Activated CD8-positive, alpha-beta memory T cell treated with anti-CD3 and anti-CD28 coated beads for 36 hours (primary cell): ENCODE measurements at regions not wholly inside any gene's neighbourhood (a gene's known extent, or its start where the extent isn't known, plus 50 kb on each side); places are given as distances from the start of the nearest gene placed in this dataset.
"Not testable (repeated sequence)": the region's sequence is repeated elsewhere in the genome, so short reads cannot be mapped to it uniquely, and the experiment has no call there.

Source experiments
- CTCF ChIA-PET: fragments of 350-600 bp; sonication (Branson Sonifier 250); formaldehyde crosslinking; loops from one replicate; lab custom pipeline; 2021; ENCODE audit warnings: antibody characterized with exemption; lab: Charles Lee
- POLR2A ChIA-PET: fragments of 350-600 bp; sonication (Branson Sonifier 250); formaldehyde crosslinking; loops from one replicate; lab custom pipeline; 2021; ENCODE audit warnings: antibody characterized with exemption; lab: Charles Lee

GRCh38 chr17:33895491-33895890, 359.6 kb upstream of the CCL2 start:
- POLR2A ChIA-PET, result no interaction called here

DNA sequence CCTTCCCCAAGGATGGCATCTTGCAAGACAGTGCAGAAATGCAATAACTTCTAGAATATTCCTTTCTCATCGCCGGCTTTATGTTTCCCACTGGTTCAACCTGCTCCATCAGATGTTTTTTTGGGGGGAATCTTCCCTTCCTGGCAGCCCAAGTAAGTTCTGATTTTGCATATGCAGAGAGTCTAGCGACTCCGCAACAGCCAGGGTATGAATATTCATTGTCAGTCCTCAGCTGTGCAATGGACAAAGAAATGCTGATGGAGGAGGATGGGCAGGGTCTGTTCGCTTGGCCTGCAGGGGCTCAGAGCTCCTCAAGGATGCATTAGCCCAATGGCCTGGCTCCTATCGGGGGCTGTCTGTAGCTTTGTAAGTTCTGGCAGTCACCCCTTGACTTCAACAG, 358.8 kb upstream of the CCL2 start:
- CTCF ChIA-PET, result no interaction called here
- POLR2A ChIA-PET, result no interaction called here

More at GRCh38 chr17:33895491-33895890, 359.6 kb upstream of the CCL2 start:
- CTCF ChIA-PET, result no interaction called here

DNA sequence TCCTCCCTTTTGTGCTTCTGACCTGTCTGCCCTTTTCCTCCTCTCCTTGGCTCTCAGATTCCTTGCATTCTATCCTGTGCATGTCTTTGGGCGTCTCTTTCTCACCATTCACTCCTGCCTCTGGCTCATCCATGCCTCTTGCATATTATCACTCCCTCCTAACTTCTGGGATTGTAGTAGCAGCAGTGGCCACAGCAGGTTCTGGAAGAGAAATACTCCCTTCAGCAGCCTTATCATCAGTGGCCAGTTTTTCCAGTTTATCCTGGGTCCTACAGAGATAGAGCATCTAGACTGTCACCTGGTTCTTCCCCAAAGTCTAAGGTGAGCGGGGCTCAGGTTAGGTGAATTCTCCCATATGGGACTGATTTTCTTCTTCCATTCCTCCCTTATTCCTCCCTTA, 354.0 kb upstream of the CCL2 start:
- POLR2A ChIA-PET, result no interaction called here
- CTCF ChIA-PET, result no interaction called here

- POLR2A ChIA-PET, result no interaction called here
- CTCF ChIA-PET, result no interaction called here
Observed at GRCh38 chr17:33902901-33903449, 352.1 kb upstream of the CCL2 start.

- POLR2A ChIA-PET, result no interaction called here
- CTCF ChIA-PET, result no interaction called here
Observed at GRCh38 chr17:33904476-33904875, 350.6 kb upstream of the CCL2 start.

DNA sequence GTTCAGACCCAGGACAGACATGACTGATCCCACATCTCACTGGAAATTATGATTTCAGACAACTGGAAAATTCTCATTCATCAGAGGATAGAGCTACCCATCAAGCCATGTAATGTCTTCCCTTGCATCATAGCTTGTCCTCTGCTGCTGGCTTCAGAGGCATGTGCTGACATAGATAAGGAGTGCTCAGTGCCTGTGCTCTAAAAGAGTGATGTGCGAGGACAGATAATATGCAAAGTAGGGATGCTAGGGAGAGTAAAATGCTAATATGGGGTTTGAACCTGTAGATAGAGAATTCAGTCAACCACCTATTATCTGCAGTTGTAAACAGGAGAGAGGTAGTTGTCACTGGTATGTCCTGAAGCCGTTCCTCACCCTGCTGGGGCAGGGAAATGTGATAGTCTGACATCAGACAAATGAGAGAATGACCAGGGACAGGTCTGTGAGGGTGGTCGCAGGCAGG, 349.7 kb upstream of the CCL2 start:
- POLR2A ChIA-PET, result no interaction called here

DNA sequence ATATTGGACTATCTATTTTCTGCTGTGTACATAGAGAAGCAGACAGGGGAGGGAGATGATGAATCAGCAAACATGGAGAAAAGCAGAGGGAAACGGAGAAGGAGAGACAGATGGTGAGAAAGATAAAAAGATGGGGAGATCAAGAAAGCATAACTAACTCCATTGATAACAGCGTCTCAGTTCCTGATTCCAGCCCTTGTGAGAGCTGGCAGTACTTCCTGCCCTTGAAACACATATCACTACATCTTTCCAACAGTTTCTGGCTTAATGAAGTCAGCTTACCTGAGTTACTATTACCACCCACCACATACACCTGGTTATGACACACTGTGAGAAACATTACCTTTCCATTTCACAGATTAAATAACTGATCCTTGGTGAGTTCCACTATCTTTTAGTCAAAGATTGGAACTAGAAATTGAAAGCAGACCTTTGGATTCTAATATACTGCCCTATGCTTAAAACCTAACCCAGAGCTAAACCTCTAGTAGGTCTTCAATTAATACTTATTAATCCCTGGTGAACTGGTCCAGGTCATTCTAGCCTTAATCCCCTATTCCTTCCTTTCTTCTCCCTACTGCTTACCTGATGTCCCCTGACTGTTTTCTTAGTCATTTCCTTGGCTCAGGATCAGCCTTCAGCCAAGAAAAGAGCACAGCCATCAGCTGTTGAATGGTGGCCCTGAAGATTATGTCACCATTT, 346.6 kb upstream of the CCL2 start:
- CTCF ChIA-PET, result no interaction called here
- POLR2A ChIA-PET, result no interaction called here

More for the DNA sequence above, 349.7 kb upstream of the CCL2 start:
- CTCF ChIA-PET, result no interaction called here

DNA sequence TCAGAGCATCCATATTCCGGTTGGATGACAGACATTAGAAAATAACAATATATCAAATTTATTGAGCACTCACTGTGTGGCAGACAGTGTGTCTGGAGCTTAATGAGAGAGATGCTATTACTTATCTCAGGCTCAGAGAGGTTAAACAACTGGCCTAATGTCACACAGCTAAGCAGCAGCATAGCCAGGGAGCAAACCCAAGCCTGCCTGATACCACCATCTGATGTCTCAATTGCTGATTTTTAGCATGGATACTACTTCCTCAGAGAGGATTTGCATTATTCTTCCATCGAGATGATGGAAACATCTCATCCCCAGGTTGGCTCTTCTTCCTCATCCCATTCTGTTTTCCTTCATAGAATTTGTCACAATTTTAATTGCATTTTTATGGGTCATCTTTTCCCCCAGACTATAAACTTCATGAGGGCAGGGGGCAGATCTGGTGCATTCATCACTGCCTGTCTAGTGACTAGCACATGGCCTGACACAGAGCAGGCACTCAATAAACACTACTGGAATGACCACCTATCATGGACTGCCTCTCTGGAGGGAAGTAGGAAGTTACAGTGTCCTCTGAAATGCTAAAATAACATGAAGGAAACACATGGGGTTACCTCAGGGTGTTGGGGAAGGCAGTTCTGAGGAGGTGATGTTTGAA, 344.8 kb upstream of the CCL2 start:
- ChIA-PET CTCF (no interaction called here), POLR2A (no interaction called here)

- ChIA-PET POLR2A (no interaction called here), CTCF (no interaction called here)
Observed at GRCh38 chr17:33914125-33914524, 341.0 kb upstream of the CCL2 start.

- CTCF ChIA-PET, result no interaction called here
- POLR2A ChIA-PET, result no interaction called here
Observed at GRCh38 chr17:33922971-33923370, 332.1 kb upstream of the CCL2 start.

DNA sequence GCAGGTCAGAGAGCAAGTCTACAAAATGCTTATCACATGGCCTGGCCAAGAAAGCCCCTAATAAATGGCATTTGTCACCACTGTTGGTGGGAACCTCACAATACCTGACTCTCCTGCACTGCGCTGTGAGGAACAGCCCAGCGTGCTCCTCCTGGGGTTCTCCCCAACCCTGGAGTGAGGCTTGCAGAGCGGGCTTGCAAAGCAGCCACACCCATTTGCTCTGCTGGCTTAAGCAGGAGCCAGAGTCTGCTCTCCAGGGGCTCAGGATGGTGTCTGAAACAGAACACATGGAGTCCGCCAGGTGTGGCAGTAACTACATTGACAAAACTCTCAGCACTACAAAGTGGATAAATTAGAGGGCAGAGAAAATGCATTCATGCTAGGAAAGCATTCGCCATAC, 331.0 kb upstream of the CCL2 start:
- ChIA-PET POLR2A (no interaction called here), CTCF (no interaction called here)

GRCh38 chr17:33925649-33926048, 329.4 kb upstream of the CCL2 start:
- POLR2A ChIA-PET, result no interaction called here
- CTCF ChIA-PET, result no interaction called here

GRCh38 chr17:33927732-33928133, 327.4 kb upstream of the CCL2 start:
- ChIA-PET CTCF (interaction anchor here (0.6 kb wide), 1 partner anchor 1674 kb away, joined by 3 read pairs; no protein-coding TSS in a partner anchor), POLR2A (no interaction called here)

DNA sequence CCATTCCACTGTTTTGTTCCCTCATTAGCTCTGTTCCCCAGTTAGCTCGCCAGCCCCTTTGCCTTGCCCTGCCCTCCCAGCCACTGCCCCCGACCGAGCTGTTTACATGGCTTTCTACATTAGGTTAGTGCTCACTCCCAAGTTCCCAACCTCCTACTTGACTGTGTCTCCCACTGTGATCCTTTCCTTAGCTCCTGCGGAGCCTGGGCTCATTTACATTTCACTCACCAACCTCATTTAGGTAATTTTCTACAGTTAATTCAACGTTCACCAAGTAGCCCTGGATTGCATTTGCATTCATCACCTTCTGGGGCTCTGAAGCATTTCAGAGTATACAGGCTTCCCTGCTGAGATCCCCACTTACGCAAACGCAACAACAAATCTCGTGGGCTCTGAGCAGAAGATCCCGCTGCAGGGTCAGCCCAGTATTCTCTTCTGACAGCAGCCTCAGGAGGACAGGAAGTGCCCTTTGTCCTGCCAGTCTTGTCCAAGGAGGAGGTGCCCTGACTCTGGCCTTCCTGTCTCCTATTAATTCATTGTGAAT, 325.8 kb upstream of the CCL2 start:
- ChIA-PET CTCF (no interaction called here), POLR2A (no interaction called here)

- CTCF ChIA-PET, POLR2A ChIA-PET: not testable (repeated sequence)
Observed at GRCh38 chr17:33931148-33931814, 323.8 kb upstream of the CCL2 start.

DNA sequence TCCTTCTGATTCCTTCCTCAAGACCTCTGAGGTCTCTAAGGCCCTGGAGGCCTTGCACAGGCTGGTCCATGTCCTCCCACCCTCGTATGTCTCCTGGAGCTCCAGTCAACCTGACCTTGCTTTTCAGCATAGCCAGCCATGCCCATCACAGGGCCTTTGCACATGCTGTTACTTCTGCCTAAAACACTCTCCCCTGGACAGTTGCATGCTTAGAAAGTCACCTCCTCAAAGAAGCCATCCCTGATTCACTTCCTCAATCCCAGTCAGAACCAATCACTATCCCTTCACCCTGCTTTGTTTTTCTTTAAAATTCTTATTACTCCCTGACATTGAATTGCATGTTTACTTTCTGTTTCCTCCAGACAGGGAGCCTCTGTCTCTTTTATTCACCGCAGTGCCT, 322.1 kb upstream of the CCL2 start:
- CTCF ChIA-PET, result no interaction called here
- POLR2A ChIA-PET, result no interaction called here

- ChIA-PET POLR2A (no interaction called here), CTCF (no interaction called here)
Observed at GRCh38 chr17:33933576-33933975, 321.5 kb upstream of the CCL2 start.

GRCh38 chr17:33934696-33935095, 320.4 kb upstream of the CCL2 start:
- CTCF ChIA-PET, result no interaction called here
- POLR2A ChIA-PET, result no interaction called here

- POLR2A ChIA-PET, result no interaction called here
- CTCF ChIA-PET, result no interaction called here
Observed at GRCh38 chr17:33935822-33936221, 319.3 kb upstream of the CCL2 start.

DNA sequence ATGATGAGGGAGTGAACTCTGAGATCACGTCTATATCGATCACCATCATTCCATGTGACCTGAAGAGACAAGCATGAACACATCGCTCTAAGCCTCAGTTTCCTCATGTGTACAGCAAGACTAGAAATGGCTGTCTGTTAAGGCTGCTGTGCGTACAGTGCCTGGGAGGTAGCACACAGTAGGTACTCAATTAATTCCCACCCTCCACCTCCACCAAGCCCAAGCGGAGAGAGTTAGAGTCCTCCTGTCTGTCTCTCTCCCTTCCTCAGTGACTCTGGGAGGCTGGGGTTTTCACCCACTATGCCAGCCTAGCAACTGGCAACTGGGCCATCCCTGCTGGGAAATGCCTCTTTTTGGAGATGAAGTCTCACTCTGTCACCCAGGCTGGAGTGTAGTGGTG, 318.3 kb upstream of the CCL2 start:
- CTCF ChIA-PET, result interaction anchor here (0.7 kb wide), 1 partner anchor 26 kb away, joined by 3 read pairs; no protein-coding TSS in a partner anchor
- POLR2A ChIA-PET, result no interaction called here
